Activated CD4-positive, alpha-beta T cell treated with anti-CD3 and anti-CD28 coated beads for 4 hours (primary cell): ENCODE measurements at regions not wholly inside any gene's neighbourhood (a gene's known extent, or its start where the extent isn't known, plus 50 kb on each side); places are given as distances from the start of the nearest gene placed in this dataset.
"Not testable (repeated sequence)": the region's sequence is repeated elsewhere in the genome, so short reads cannot be mapped to it uniquely, and the experiment has no call there.

Experiments used
- DNase-seq, 2 donors: peaks; one replicate each; pipeline ENCODE4 v3.0.0-alpha.2; 2020

- no peak for DNase-seq
Measured at GRCh38 chr12:97801471-97802059, 339.0 kb downstream of the RMST start.

DNA sequence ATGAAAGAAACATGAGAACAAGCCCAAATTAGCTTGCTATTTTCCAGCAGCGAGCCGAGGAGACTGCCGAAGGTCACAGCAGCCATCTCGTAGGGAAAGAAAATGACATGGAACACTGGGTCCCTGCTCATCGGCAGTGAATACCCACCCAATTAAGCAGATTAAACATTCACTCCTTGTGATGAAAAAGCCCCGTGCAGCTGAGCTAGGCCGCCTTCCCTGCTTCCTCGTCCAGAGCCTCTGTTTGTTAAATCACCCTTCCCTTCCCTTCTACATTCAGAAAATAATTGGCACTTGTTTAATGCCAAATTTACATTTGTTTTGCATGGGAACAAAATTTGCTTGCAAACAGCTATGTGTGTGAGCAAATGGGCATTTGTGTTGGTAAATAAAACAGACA, 342.5 kb downstream of the RMST start:
- DNase-seq = no peak

- no peak for DNase-seq
Measured at GRCh38 chr12:97813301-97813700, 350.7 kb downstream of the RMST start.

DNA sequence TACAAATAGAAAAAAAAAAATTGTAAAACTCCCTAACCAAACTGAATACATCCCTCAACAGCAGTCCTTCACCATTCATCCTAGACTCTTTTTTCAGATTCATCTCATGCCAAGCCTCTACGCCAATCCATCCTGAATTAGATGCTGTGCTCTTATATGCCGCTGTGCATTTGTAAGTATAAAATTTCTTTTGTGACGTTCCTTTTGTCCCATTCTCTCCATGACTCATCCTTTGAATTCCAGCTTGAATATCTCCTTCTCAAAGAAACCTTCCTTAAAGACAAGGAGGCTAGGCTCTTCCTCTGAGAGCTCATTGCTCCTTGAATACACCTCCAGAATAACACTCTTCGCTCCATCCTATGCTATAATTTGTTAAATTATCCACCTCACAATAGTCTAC, 359.2 kb downstream of the RMST start:
- DNase-seq = no peak

- DNase-seq = no peak
Measured at GRCh38 chr12:97835541-97835940, 372.9 kb downstream of the RMST start.

GRCh38 chr12:97837401-97837800, 374.8 kb downstream of the RMST start:
- DNase-seq = no peak

GRCh38 chr12:97848051-97848450, 385.4 kb downstream of the RMST start:
- no peak for DNase-seq

- DNase-seq = no peak
Measured at GRCh38 chr12:97854477-97854876, 391.9 kb downstream of the RMST start.

GRCh38 chr12:97862072-97862471, 399.5 kb downstream of the RMST start:
- DNase-seq = no peak

DNA sequence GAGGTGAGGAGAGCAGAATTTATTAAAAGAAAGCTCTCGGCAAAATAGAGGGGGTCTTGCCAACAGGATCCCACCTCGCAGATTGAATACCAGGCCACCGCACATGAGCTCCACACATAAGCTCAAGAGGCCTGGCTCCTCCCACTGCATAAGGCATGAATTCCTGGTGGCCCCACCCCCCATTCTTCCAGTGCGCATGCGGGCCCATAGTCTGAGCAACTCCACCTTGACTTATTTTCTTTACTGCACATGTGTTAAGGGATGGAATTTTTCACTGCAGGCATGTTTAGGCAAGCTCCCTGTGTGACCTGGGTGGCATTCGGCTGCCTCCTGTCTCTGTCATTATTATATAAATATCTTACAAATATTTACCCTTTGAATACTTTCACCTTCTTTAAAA, 412.5 kb downstream of the RMST start:
- no peak for DNase-seq

DNA sequence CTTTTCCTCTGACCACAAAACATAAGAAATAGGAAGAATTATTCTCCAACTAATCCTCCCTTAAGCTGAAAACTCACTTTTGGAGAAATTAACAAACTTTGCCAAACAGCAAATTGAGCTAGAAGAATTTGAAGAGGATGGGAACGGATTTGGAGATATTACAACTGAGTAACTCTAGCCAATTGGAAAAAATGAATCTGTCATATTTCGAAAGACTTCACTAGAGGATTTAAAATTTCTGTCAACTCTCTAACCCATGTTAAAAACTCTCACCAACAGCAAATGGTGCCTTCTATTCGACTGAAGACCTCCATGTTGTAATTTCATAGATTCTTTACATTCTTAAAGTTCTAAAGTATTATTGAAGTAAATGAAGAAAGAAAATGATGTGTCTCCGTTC, 414.2 kb downstream of the RMST start:
- DNase-seq = no peak

GRCh38 chr12:97877404-97877803, 414.8 kb downstream of the RMST start:
- DNase-seq = no peak

- DNase-seq = no peak
Measured at GRCh38 chr12:97886511-97887176, 424.0 kb downstream of the RMST start.

- not testable (repeated sequence) for DNase-seq
Measured at GRCh38 chr12:97897881-97898280, 435.3 kb downstream of the RMST start.

GRCh38 chr12:97899529-97899928, 436.9 kb downstream of the RMST start:
- no peak for DNase-seq

DNA sequence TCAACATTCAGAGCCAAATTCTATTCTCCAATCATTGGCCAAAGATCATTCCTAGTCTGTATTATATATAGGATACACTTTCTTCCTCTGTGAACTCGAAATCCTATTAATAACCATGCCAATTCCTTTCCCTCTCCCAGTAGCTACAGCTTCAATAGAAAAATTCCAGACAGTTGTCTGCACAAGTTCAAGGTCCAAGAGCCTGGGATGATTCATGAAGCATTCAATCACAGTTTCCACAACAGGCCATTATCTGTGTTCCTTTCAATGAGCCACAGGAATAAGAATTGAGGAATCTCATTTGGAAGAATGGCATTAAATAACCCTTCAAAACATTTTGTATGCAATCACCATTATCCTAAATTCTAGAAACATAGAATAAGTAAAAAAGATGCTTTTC, 437.4 kb downstream of the RMST start:
- DNase-seq = no peak

GRCh38 chr12:97903356-97903755, 440.8 kb downstream of the RMST start:
- no peak for DNase-seq

GRCh38 chr12:97907504-97907903, 444.9 kb downstream of the RMST start:
- no peak for DNase-seq

GRCh38 chr12:97910559-97910958, 448.0 kb downstream of the RMST start:
- no peak for DNase-seq

GRCh38 chr12:97912943-97913342, 450.3 kb downstream of the RMST start:
- DNase-seq = no peak

DNA sequence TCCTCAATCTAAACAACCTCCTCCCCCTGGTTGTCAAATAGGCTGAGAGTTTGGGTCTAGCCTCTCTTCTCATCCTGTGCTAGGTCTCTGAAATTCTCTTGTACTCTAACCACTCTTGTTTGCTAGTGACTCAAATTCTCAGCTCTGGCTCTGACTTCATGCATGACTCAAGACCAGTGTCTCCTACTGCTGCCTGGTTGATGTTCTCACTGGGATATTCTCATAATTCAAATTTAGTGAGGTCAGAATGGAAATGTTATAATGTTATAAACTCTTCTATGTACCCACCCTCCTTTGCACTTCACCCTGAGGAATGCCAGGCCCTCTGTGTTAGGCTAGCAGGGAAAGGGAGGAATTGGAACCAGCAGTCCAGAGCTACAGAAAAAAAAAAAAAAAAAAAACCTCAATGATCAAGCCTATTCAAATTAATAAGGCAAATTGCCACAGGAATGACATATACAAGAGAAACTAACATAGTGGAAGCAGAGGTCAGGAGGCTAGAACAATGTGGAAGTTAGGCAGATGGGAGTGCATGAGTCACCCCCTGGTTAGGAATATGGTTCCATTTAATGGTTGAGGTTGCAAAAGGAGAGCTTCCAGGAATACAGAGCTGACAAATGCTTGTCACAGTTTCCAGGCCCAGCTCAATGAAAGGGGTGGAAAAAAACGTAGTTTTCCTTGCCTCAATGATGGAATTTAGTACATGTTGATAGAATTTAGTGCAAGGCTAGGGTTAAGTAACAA, 459.5 kb downstream of the RMST start:
- DNase-seq = no peak

DNA sequence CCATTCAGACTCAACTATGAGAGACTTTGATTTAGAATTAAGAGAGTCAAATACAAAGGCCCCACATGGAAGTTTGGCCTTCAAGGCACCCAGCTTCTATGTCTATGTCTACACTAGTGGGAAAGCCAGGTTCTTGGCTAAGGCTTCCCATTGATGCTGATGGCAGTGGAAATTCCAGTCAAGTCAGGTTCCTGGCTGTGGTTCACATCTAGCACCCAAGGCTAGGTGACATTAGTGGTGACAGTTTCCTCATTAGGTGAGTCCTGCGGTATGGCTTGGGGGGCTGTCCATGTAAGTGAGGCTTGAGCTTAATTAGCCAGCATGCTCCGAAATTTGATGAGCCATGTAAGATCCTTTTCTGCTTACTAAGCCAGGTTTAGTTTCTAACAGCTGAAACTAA, 460.9 kb downstream of the RMST start:
- no peak for DNase-seq

- no peak for DNase-seq
Measured at GRCh38 chr12:97924122-97924521, 461.5 kb downstream of the RMST start.

GRCh38 chr12:97927977-97928376, 465.4 kb downstream of the RMST start:
- no peak for DNase-seq
